NCI-H1436 treated with DMSO at 0.1 percent for 48 hours (cell line): ENCODE measurements at regions not wholly inside any gene's neighbourhood (a gene's known extent, or its start where the extent isn't known, plus 50 kb on each side); places are given as distances from the start of the nearest gene placed in this dataset.

Experiments
- DNase-seq: peaks from one replicate; lab custom pipeline; 2025; lab: John Stamatoyannopoulos, UW

GRCh38 chr5:3825531-3826451, 230.2 kb downstream of the IRX1 start:
- DNase-seq: no peak

GRCh38 chr5:3827624-3828023, 232.0 kb downstream of the IRX1 start:
- DNase-seq: no peak

GRCh38 chr5:3828761-3829160, 233.1 kb downstream of the IRX1 start:
- no peak for DNase-seq

DNA sequence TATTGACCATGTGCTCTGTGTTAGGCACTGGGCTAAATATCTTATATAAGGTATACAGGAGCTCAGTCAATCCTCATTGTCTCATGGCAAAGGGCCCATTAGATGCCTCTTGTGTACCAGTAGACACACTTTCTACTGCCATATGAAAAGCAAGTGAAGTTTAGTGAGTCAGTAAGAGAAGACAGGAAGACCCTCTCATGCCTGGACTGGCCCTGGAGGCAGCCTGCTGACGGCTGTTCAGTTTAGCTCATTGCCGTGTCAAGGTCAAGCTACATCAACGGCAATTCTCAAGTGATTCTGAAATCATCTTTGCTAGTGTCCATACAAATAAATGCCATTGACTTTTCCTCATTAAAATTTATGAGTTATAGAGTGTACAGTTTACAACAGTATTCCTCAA, 237.9 kb downstream of the IRX1 start:
- DNase-seq: no peak

GRCh38 chr5:3835811-3836210, 240.2 kb downstream of the IRX1 start:
- no peak for DNase-seq

DNA sequence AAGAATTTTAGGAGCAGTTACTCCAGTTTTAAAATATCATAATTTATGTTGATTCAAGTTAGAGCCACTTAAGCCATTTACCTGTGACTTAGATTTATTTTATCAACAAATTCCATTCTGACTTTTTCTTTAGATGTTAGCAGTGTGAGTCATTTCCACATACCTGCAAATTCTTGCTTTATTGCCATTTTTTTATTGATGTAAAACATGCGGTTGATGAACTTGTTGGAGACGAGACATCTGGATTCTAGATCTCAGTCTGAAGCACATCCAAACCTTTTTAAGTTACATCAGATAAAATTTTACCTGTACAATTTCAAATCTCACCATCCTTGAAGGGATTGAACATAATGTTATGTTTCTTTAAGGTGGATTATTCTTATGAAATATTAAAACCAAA, 240.9 kb downstream of the IRX1 start:
- DNase-seq: no peak

DNA sequence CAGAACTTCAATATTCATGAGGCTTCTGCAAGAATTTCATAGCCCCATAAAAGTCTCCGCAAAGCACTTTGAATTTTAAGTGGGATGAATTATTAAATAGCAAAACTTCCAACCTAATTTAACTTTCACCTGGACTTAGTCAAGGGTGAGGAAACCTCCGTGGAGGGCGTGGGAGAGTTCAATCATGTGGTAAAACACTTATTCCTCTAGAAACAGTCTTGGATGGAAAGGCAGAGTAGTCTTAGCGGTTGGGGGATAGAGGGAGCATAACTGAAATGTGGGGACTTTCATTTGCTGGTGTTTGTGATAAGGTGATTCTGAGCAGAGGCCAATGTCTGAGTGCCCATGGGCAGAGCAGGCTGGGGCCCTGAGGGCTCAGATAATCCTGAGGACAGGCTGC, 241.9 kb downstream of the IRX1 start:
- DNase-seq: no peak

GRCh38 chr5:3839151-3839550, 243.5 kb downstream of the IRX1 start:
- DNase-seq: no peak

GRCh38 chr5:3842591-3842990, 247.0 kb downstream of the IRX1 start:
- no peak for DNase-seq

DNA sequence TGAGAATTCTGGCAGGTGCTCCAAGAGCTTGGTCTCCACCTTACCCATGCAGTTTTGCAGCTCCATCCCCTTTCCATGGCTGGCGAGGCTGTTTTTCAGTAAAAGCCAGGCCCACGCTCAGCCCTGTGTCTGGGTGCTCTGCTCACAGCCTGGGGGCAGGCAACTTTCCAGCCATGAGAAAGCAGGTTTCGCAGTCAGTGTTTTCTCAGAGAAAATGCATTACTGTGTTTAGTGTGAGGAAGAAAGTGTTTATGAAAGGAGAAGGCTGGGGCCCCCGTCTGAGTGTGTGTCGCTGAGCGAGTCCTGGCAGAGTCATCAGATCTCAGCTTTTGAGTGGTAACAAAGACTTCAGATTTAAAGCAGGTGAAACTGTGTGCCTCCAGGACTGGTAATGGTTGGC, 248.1 kb downstream of the IRX1 start:
- DNase-seq: no peak

GRCh38 chr5:3844266-3844665, 248.6 kb downstream of the IRX1 start:
- no peak for DNase-seq

- no peak for DNase-seq
These were observed 249.6 kb downstream of the IRX1 start for GRCh38 chr5:3845230-3845629.

DNA sequence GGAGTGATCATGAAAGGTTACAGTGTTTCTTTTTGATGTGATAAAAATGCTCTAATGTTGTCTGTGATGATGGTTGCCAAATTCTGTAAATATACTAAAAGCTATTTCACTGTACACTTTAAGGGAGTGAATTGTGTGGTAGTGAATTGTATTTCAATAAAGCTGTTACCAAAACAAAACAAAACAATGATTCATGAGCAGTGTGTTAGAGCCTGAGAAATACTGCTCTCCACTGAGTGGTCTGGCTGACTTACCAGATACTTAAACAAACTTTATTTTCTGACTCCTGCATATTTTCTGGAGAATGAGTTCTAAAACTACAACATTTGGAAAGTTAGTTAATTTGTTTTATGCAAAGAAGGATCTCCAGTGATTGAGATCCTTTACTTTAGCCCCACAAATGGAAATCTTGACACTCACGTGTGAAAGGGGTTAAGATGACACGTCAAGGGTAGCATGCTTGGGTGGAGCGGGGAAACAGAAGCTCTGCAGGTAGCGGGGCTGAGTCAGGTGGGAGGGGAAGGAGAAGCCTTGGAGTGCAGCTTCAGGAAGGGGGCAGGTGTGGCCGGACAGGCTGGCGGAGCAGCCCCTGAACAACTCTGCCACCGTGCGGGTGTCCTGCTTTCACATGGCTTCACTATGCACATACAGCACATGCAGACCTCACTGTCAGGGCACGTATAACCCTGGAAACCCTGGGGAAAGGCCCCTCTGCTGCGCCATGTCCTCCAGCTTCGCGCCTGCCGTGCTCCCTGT, 256.7 kb downstream of the IRX1 start:
- no peak for DNase-seq

GRCh38 chr5:3853362-3853761, 257.7 kb downstream of the IRX1 start:
- no peak for DNase-seq

GRCh38 chr5:3854188-3854821, 258.7 kb downstream of the IRX1 start:
- DNase-seq: no peak

DNA sequence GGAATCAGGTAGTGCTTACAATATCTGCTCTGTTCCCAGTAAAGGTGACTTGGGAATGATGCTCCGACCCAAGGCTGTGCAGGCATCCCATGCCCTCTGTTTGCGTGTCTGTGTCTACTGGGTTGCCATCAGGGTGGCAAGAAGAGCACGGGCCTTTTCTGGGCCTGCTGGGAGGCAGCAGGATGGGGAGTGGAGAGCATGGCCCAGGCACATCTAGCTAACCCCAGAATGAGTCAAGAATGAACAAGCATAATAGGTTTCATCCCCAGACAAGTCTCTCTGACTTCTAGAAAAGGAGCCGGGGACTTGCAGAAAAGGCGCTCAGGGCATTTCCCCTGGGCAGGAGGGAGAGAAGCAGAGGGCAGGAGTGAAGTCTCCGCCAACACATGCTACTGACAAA, 260.4 kb downstream of the IRX1 start:
- DNase-seq: no peak

GRCh38 chr5:3858524-3858923, 262.9 kb downstream of the IRX1 start:
- no peak for DNase-seq

DNA sequence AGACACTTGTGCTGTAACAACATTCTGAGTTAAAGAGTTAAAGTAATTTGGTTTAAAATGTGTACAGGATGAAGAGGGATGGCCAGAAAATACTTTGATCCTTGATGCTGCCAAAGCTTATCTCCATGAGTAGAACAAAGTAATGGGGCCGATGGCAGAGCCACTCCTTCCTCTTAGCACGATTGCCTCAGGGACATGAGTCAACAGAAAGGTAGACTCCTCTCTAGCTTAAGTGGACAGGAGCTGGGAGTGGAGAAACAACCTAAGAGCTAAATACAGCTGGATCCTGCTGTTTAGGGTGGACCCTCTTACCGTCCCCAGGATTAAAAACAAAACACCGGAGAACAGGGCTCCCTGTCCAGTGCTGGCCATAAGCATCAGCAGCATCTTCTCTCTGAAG, 267.3 kb downstream of the IRX1 start:
- no peak for DNase-seq

GRCh38 chr5:3875144-3875543, 279.5 kb downstream of the IRX1 start:
- DNase-seq: no peak

- DNase-seq: no peak
These were observed 282.6 kb downstream of the IRX1 start for GRCh38 chr5:3878267-3878666.

DNA sequence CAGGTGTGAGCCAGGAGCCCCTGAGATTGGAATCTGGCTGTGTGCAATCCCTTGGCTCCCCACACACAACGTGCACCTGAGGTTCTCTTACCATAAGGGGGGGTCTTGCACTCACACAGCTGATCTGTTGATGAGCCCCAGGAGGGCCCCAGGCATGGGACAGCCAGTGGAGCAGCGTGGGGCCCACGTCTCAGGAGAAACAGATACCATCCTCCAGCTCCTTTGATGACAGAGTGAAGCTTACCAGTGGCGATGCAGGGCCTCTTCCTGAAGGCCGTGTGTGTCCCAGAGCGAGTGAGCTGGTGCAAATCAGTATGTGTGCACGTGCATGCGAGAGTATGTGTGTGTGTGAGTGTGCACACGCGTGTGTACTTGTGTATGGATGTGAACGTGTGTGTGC, 287.4 kb downstream of the IRX1 start:
- DNase-seq: no peak

DNA sequence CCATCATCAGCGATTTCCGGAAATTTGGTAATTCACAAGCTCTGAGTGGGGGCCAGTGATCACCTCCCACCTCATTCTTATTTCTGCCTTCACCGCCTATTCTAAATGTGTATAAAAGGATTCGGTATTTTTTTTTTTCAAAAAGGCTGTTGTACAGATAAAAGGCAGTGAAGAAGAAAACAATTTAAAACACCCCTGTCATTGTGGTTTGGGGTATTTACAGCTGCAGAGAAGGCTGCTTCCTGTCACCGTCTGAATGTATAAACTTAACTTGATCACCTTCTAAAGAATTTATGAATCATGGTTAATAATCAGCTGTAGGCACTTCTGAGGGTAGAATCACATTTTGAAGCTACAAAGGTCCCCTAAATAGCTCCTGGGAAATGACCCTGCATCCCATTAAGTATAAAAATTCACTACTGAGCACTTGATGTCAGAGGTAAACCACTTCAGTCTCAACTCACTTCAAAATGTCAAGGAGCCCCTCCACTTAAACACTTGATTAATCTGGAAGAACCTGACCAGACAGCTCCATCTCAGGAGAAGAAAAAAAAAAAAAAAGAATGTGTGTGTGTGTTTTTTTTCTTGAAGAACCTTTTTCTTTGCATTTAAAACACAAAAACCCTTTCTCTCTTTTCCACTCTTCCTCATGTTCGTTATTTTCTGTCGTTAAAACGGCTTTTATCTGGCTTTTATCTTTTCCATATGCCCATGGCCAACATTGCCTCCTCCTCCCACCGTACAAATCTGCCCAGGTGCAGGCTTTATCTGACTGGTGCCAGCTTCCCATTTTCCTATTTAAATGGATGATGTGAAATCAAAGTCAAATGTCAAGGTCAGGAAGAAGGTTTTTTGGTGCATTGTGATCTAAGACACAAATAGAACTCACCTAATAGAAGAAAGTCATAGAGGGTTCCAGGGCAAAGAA, 291.2 kb downstream of the IRX1 start:
- no peak for DNase-seq
